ENCODE measurements at regions not wholly inside any gene's neighbourhood (a gene's known extent, or its start where the extent isn't known, plus 50 kb on each side); places are given as distances from the start of the nearest gene placed in this dataset.

- TF ChIP-seq, protein P1, sequence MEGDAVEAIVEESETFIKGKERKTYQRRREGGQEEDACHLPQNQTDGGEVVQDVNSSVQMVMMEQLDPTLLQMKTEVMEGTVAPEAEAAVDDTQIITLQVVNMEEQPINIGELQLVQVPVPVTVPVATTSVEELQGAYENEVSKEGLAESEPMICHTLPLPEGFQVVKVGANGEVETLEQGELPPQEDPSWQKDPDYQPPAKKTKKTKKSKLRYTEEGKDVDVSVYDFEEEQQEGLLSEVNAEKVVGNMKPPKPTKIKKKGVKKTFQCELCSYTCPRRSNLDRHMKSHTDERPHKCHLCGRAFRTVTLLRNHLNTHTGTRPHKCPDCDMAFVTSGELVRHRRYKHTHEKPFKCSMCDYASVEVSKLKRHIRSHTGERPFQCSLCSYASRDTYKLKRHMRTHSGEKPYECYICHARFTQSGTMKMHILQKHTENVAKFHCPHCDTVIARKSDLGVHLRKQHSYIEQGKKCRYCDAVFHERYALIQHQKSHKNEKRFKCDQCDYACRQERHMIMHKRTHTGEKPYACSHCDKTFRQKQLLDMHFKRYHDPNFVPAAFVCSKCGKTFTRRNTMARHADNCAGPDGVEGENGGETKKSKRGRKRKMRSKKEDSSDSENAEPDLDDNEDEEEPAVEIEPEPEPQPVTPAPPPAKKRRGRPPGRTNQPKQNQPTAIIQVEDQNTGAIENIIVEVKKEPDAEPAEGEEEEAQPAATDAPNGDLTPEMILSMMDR (IDR thresholded peaks at IDR 0.05): no peak
- TF ChIP-seq POLR2A (IDR thresholded peaks at IDR 0.05): no peak
Observed at GRCh38 chr6:166738386-166739116, 111.5 kb upstream of the RPS6KA2 start.

All from tibial nerve (tissue), 3 donors.